Stromal cell of bone marrow (primary cell): ENCODE measurements at regions not wholly inside any gene's neighbourhood (a gene's known extent, or its start where the extent isn't known, plus 50 kb on each side); places are given as distances from the start of the nearest gene placed in this dataset.
A peak's percentile ranks its signal among the peaks of the same experiment; 100 is the strongest.
"Not testable (repeated sequence)": the region's sequence is repeated elsewhere in the genome, so short reads cannot be mapped to it uniquely, and the experiment has no call there.

Source experiments
- DNase-seq: peaks from one replicate; pipeline ENCODE4 v3.0.0-alpha.2; 2012; ENCODE audit warnings: low read depth

DNA sequence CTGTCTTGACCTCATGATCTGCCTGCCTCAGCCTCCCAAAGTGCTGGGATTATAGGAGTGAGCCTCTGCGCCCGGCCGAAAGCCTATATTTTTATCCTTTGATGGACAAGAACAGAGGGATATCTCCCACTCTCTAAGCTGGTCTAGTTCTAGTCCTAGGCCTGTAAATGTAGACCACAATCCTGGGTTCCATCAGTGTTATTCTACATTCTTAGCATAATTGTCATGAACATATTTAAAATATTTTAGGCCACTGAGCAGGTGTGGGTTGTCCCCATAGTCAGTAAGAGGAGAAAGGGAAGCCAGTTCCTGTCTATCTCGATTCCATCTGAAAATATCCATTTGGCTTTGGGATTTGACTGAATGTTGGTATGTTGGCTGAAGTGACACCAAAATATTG, 118.1 kb downstream of the EBLN2 start:
- DNase-seq = no peak

DNA sequence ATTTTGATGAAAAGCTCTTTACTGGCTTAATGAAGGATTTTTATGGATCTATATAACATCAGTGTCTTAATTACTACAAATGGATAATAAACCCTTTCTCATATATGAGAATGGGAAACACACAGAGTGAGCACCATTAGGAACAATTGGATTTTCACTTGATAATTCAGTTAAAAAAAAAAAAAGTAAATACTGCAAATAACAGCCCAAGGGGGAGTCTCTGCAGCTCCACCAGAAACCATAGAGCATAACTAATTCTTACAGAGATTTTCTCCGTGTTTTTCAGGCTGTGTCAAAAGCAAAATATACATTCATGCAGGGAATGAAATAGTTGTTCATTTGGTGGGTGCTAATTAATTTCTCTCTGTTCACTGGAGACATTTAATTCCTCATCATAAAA, 125.3 kb downstream of the EBLN2 start:
- no peak for DNase-seq

DNA sequence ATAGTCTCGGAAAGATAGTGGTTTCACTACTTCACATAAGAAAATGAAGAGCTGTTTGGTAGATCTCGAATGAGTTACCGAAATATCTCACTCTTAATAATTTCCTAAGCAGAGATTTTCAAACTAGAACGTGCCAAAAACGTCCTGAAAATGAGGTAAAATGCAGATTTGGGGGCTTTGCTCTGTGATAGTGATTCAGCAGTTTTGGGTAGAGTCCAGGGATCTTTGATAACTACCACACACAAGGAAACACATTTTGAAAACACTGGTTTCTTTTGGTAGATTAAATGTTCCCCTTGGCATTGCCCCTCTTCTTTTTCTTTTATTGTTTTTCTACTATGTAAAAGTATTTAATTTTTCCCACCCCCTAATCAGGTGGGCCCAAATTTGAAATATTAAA, 125.9 kb downstream of the EBLN2 start:
- no peak for DNase-seq

DNA sequence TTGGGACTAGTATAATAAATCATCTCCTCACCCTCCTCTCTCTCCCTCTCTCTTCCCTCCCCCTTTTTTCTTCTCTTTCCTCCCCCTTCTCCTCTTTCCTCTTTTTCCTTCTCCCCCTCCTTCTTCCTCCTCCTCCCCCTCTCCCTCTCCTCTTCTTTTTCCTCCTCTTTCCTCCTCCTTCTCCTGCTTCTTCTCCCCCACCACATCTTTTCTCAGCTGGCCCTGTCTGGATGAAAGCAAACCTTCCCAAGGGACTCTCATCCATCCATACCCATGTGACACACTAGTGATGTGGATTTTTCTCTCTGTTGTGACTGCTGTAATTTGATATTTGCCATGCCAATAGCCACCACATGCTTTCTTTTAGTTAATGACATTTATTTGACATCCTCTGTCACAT, 127.2 kb downstream of the EBLN2 start:
- DNase-seq = no peak

DNA sequence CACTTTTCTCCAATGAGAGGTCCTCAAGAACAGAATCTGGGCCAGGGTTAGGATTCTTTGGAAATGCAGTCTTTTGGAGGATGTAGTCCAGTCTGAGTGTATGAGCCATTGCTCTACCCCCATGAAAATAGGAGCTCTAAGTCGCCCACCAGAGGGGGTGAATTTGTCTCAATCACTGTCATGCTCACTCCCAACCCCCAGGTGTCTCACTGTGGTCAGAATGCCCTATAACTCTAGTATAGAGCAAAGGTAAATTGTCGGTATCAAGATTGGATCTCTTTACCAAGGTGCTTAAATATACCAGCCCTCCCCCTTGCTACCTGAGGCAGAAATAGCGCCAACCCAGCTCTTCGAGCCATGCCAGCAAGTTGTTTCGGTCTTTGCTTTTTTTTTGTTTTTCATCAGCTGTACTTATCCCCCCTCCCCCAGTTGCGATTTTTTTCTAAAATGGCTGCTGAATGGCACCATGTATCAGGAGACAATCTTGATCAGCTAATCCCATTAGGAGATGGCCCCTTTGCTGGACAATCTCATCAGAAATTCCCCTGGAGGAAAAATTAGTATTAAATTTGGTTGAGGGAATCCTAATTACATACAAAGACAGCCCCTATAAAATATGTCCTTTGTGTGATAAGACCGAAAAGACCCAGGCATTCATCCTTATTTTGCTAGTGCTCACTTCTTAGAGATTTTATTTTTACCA, 130.7 kb downstream of the EBLN2 start:
- DNase-seq = no peak

DNA sequence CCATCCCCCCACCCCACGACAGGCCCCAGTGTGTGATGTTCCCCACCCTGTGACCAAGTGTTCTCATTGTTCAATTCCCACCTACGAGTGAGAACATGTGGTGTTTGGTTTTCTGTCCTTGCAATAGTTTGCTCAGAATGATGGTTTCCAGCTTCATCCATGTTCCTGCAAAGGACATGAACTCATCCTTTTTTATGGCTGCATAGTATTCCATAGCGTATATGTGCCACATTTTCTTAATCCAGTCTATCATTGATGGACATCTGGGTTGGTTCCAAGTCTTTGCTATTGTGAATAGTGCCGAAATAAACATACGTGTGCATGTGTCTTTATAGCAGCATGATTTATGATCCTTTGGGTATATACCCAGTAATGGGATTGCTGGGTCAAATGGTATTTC, 132.5 kb downstream of the EBLN2 start:
- not testable (repeated sequence) for DNase-seq

DNA sequence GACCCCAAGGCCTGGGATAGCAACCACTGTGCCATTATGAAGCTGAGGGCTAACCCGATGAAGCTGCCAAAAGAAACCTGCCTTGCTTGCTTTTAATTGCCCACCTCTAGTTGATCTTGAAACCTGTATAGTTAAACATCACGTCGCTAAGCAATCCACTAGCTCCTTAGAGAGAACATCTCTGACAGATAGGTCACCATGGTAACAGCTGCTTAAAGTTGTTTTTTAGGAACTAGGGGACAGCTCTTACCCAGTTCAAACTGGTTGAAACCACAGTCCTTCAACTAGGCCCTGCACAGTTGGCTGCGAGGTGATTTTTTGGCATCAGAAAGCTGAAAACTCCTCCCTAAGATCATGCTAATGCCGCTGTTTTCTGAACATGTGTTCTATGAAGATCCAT, 135.7 kb downstream of the EBLN2 start:
- DNase-seq = no peak

DNA sequence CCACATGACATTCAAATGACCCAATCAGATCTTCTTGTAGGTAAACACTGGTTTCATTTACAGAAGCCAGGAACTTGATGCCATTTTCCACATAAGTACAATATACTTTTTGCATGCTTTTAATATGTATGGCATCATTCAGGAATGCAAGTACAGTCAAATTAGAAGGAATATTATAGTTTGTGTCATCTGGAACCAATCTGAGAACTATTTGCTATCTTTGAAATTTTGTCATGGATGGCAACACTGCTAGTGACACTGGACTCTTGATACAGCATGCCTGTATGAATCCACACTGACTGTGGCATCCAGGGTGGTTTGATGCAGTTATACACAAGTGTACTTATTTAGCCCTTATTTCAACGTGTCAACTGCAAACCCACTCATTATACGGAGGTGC, 141.6 kb downstream of the EBLN2 start:
- no peak for DNase-seq

DNA sequence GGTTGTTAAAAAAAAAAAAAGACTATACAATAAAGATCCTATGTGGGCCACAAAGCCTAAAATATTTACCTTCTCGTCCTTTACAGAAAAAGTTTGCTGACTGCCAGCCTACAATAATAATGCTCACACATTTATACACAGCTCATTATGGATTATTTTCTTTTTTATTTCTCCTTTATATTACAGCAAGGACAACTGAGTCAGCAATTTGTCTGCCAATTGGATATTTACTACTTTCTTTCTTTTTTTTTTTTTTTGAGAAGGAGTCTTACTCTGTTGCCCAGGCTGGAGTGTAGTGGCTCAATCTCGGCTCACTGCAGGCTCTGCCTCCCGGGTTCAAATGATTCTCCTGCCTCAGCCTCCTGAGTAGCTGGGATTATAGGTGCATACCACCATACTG, 142.2 kb downstream of the EBLN2 start:
- DNase-seq = no peak

DNA sequence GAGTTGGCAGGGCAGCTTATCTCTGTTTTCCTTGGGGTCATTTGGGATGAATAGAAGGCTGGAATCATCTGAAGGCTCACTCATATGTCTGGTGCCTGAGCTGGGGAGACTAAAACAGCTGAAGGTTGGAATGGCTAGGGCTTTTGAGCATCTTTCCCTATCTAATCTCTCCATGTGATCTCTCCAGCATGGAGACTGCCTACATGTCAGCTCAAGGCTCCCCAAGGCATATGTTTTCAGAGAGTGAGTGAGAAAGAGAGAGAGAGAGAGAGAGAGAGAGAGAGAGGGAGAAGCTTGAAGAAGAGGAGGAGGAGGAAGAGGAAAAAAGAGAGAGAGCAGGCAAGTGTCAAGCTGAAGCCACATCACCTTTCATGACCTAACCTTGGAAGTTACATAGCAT, 143.4 kb downstream of the EBLN2 start:
- no peak for DNase-seq

DNA sequence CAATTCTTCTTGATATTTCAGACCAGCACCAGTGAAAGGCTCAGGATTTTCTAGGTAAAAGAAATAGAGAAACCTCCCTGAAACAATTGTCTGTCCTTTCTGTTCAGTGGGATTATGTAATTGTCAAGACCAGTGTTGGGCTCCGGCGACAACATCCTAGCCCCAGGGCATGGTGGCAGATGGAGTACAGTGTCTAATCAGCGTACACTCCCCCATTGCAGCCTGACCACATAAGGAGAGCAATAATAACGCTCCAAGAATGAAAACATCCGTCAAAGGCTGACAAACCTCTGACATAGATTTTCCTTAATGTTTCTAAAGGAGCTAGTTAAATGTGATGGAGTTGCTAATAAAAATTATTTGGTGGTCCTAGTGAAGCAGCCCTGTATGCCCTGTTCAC, 144.6 kb downstream of the EBLN2 start:
- no peak for DNase-seq

DNA sequence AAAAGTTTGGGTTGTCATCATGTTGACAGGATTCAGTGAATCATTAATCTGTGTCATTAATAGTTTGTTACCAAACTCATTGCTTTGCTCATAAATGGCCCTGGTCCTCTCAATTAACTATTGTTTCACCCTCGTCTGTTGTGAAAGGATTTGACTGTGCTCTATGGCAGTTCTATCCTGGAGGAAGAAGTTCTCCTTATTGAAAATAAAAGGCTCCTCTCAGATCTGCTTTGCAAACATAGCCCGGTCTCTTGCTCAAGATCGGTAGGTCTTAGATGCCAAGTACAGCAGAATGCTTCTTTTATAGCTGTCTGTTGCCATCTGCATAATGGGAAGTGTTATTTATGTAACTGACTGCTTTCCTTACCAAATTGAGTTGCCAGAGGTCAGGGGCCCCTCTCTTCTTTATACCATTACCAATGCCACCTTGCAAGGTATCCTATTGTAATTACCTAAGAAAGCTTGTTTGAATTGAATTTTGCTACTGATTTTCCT, 146.5 kb downstream of the EBLN2 start:
- no peak for DNase-seq

DNA sequence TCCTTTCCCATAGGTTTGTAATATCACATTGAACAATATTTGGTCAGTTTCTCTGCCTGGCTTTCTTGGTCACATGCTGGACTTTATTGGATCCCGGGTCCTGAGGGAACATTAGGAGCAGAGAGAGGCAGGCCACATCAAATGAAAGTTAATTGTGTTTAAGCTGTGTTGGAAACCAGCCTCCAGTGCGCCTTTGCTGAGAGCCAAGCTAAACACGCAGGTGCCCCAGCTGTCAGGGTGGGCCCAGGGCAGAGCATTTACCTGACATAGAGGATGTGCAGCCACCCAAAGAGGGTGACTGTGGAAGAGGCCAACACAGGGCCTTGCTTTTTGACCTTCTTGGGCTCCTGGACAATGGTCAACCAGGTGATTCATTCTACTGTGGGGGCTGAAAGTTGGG, 149.3 kb downstream of the EBLN2 start:
- no peak for DNase-seq

DNA sequence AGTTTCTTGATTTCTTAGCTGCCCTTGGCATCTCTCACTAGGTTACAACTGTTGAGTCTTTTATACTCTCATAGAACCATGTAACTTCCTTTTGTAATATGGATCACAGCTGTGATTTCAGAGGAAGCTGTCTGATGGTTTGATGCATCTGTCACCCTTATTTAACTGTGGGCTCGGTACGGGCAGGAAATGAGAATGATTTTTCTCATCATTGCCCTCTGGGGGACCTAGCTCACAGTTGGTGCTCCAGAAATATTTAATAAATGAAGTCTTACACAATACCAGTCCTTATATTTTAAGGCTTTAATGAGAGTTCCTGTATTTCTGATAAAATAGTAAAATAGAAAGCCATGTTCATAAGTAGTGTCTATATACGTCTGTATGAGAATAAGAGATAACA, 151.2 kb downstream of the EBLN2 start:
- no peak for DNase-seq

DNA sequence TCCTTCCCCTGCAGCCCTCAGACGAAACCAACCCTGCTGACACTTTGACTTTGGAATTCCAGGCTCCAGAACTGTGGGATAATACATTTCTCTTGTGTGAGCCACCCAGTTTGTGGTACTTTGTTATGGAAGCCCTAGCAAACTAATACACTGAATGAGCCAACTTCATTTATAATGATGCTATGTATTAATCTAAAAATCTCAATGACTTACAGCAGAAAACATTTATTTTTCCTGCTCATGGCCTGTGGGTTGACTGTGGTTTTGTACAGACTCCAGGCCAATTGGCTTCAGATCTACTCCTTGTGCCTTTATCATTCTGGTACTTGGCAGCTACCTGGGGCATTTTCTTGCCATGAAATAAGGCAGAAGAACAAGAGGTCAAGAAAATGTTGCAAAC, 152.4 kb downstream of the EBLN2 start:
- peak; percentile 18 for DNase-seq

DNA sequence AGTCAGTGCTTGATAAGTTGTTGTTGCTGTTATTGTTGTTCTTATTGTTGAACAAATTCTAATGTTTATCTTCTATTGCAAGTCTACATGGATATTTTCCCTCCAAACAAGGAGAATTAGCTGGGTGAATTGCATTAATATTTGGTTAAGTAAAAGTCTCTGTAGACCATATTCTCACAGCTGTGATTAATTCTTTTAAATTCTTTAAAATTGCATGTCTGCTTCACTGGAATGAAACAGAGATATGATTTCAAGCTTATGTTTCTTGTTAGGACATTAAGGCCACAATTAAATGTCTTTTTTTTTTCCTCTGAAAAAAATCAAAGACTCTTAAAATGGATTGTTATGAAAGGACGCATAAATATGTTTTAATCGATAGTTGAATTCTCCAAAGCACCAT, 153.4 kb downstream of the EBLN2 start:
- no peak for DNase-seq

DNA sequence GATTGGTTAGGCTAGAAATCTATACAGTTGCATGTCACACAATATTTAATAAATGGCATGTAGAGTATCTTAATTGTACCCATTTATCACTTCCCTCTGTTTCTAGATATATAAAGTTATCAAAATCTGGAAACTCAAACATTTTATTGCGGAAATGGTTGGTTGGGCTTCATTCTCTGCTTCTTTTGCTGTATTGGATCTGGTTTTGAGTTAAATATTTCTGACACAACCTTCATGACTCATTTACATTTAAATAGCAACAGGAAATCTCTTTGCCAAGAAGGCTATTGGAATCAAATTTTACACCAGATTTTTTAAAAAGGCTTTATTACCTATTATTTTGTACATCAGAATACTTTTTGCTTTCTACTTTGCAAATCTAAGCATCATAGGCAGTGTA, 153.8 kb downstream of the EBLN2 start:
- DNase-seq = peak; percentile 28

DNA sequence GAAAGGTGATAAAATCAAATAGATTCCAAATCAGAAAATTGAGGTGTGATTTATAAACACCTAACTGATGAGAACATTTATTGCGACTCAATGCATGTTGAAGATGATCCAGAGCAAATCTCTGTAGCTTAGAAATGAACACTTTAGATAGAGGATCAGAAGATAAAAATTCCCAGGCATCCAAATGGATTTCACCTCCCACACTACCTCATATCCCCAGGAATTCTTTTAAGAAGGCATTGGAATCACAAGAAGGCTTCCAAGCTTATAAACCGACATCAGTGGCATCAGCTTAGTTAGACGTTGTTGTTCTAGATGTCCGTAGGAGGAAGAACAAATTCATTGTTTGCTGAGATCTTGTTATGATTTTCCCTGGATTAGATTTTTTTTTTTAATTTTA, 154.4 kb downstream of the EBLN2 start:
- no peak for DNase-seq

DNA sequence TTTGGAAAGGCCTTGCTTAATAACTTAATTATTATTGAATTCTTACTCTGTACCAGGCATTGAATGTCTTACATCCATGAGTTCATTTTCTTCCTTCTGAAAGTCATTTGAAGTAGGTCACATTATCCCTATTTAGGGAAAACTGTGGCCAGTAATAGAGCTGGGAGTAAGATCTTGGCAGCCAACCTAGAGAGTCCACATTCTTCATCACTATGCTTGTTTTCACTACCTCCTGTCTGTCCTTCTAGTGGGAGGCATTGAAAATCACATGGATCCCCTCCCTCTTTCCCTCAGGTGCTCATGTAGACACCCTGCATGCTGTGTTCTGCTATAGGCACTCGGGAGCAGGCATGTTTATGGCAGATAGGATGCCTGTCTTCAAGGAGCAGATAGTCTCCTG, 154.9 kb downstream of the EBLN2 start:
- DNase-seq = no peak

DNA sequence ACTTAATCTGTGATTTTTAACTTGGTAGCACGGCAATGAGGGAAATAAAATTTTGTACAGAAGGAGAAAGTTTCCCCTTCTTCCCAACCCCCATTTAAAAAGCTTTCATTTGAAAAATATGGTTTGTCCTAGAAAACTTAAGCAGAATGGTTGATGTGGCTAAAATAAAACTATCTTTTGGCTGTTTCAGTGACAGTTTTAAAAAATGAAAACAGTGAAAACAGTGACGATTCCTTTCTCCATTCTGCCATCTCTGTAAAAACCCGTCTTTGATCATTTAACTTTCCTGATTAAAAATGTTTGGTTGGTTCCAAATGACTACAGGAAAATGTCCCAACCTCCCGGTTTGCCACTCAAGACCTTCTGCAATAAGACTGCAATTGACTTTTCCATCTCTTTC, 160.7 kb downstream of the EBLN2 start:
- no peak for DNase-seq

DNA sequence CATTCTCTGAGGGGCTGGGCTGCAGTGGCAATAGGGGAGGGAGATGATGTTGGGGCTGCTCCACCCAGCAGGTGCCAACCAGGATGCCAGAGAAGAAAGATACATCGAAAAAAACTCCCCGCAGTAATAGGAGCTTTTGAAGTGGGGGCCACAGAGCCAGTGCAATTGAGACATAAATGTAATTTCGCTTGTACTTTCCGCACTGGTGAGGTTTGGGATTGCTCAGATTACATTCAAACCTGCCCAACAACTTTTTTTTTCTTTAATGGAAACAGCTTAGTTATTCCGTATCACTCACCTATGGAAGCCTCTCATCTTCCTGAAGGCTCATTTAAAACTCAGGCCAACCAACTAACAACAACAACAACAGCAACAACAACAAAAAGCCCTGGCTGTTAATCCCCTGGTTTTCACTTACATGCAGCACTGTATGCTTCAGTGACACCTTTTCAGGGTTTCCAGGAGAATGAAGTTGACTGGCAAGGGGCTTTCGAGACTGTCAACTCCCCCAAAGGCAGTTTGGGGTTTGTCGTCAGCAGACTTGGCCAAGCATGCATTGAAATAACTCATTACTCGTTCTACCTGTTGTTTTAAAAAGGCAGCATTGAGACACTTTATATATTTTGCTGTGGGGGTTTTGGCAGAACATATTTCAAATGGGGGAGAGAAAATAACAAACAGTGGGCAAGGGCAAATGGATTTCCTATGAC, 163.8 kb downstream of the EBLN2 start:
- no peak for DNase-seq

DNA sequence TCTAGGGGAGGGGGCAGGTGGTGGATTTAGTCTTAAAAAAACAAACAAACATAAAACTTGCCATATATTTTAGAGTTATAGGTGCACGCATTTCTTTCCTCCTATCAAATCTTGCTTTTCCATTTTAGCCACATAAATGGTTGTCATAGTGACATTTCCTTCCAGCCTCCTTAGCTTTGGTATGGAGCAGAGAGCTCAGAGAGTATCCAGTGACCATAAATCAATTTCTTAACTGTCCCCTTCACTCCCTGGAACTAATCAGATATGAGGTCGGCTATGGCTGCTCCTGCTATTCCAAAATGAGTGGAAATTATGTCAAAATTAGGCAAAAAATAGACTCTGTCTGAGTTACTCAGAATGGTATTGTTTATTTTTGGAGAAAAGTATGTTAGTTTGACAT, 164.5 kb downstream of the EBLN2 start:
- peak; percentile 18 for DNase-seq

DNA sequence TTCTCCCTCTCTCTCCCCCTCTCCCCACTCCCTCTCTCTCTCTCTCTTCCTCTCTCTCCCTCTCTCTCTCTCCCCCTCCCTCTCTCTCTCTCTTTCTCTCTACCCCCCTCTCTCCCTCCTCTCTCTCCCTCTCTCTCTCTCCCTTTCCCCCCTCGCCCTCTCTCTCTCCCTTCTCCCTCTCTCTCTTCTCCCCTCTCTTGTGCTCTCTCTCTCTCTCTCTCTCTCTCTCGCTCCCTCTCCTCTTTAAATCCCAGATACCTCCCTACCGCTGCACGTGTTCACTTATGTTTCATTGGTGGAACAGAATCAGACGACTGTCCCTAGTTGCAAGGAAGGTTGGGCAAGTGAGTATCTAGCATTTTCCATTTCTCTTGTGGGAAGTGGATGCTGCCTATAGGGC, 166.5 kb downstream of the EBLN2 start:
- DNase-seq = no peak

DNA sequence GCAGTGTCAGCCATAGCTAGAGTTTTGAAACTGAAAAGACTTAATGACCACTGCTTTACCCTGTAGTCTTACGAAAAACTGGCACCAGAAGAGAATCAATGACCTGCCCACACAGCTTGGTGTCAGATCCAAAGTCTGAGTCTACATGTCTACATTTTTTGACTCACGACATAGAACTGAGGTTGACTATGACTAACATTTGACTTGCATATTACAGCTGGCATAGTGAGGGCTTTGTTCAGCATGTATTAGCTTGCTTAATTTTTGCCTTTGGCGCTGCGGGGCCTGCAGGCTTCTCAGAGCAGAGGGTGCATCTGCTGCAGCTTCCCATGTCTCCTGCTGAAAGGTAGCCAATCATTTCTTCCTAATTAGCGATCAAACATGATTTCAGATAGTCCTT, 167.0 kb downstream of the EBLN2 start:
- DNase-seq = peak; percentile 59
